Suprapubic skin (tissue), 3 donors: ENCODE measurements at regions not wholly inside any gene's neighbourhood (a gene's known extent, or its start where the extent isn't known, plus 50 kb on each side); places are given as distances from the start of the nearest gene placed in this dataset.

Experiments
- CTCF ChIP-seq, 2 donors: fragments of 200-600 bp in 1 of 2; fragments of 450-650 bp in 1 of 2; sonication (generic) in 1 of 2; IDR thresholded peaks; one replicate each; pipeline ENCODE4 v1.5.1; 2016 to 2019; ENCODE audit warnings: antibody characterized with exemption in 2 of 2, mild to moderate bottlenecking in 1 of 2, moderate library complexity in 1 of 2
- EP300 ChIP-seq: sonication (generic); formaldehyde crosslinking; IDR thresholded peaks from one replicate; pipeline ENCODE4 v1.6.1; 2017; ENCODE audit warnings: antibody characterized with exemption
- POLR2A ChIP-seq, 2 donors: fragments of 450-650 bp; IDR thresholded peaks; one replicate each; pipeline ENCODE4 v1.6.1; 2017; ENCODE audit warnings: antibody characterized with exemption in 2 of 2, mild to moderate bottlenecking in 2 of 2, moderate library complexity in 2 of 2

DNA sequence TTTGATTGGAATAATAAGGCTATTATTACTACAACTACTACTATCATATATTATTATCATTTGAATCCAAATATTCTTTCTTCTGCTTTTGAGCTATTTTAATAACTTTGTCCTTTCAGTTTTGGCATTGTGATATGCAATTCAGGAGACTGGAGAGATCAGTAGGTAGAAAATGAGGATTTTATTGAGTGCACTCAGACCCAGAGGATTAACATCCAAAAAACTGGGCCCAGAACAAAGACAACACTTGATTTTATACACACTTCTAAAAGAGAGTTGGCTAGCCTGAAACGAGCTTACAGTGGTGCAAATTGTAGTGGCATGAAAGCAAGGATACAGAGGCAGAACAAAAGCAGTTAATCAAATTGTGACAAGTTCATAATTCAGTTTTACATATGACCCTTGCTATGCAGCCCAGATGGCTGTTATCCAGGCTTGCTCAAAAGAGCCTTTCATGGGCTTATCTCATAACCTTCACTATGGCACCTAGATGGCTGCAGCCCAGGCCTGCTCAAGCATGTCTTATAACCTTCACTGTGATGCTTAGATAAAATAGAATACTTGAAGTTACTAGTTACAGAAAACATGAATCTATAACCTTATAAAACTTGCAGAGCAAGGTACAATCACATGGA is 796.3 kb upstream of the RAG2 start:
- TF ChIP-seq CTCF (IDR thresholded peaks at IDR 0.05) (no peak), POLR2A (IDR thresholded peaks at IDR 0.05) (no peak), EP300 (no peak)
